ENCODE measurements at regions not wholly inside any gene's neighbourhood (a gene's known extent, or its start where the extent isn't known, plus 50 kb on each side); places are given as distances from the start of the nearest gene placed in this dataset.

- Histone ChIP-seq H3K4me3 (no peak overlapping the region), H3K4me1 (no peaks in the 10 kb centered on the region), H3K27ac (no peak overlapping the region), H3K27me3 (peaks cover 0 to 11% (median 0%) of the 10 kb centered on the region in 7 donors), H3K9me3 (peaks cover 0 to 32% (median 14%) of the 10 kb centered on the region in 11 donors), H3K36me3 (no peaks in the 10 kb centered on the region)
- 68 to 71% methylated on average over 2 of the region's 2 CpGs for WGBS, 2 donors
- no peak for TF ChIP-seq CTCF (IDR thresholded peaks at IDR 0.05)
- intact Hi-C loops (cut with DNase I), result no loop called here
- no peak for ATAC-seq
- DNase-seq, result no peak
Measured at GRCh38 chr15:72944565-72944964, 107.7 kb upstream of the NEO1 start.

GRCh38 chr15:72940229-72940622 is 112.0 kb upstream of the NEO1 start:
- H3K9me3 ChIP-seq, result no peaks in the 10 kb centered on the region
- DNase-seq, result no peak
- H3K36me3 ChIP-seq, result no peaks in the 10 kb centered on the region
- no peak overlapping the region for H3K27ac ChIP-seq
- intact Hi-C loops (cut with DNase I), result no loop called here
- no peak overlapping the region for H3K4me3 ChIP-seq
- no peak for ATAC-seq
- no peak for TF ChIP-seq CTCF (IDR thresholded peaks at IDR 0.05)
- peaks cover 0 to 18% (median 7%) of the 10 kb centered on the region in 7 donors for H3K27me3 ChIP-seq
- H3K4me1 ChIP-seq, result no peaks in the 10 kb centered on the region
- WGBS, 2 donors, result 77 to 82% methylated on average over 2 of the region's 2 CpGs

- ATAC-seq (no peak), DNase-seq (no peak)
- Histone ChIP-seq H3K4me1 (no peaks in the 10 kb centered on the region), H3K4me3 (no peak overlapping the region), H3K36me3 (no peaks in the 10 kb centered on the region), H3K27ac (no peak overlapping the region), H3K9me3 (no peaks in the 10 kb centered on the region), H3K27me3 (peaks cover 0 to 13% (median 7%) of the 10 kb centered on the region in 7 donors)
- no peak for TF ChIP-seq CTCF (IDR thresholded peaks at IDR 0.05)
- WGBS, 2 donors, result 73 to 86% methylated on average over 5 of the region's 5 CpGs
- intact Hi-C loops (cut with DNase I), result no loop called here
Measured at GRCh38 chr15:72939514-72940228, 112.6 kb upstream of the NEO1 start.

GRCh38 chr15:72936691-72937679 is 115.3 kb upstream of the NEO1 start:
- H3K27ac ChIP-seq, result no peak overlapping the region
- TF ChIP-seq CTCF (IDR thresholded peaks at IDR 0.05), result no peak
- ATAC-seq (no peak), DNase-seq (no peak)
- no peaks in the 10 kb centered on the region for H3K9me3 ChIP-seq
- H3K27me3 ChIP-seq, result peaks cover 0 to 18% (median 11%) of the 10 kb centered on the region in 7 donors
- H3K36me3 ChIP-seq, result no peaks in the 10 kb centered on the region
- 82 to 83% methylated on average over 11 of the region's 11 CpGs for WGBS, 2 donors
- intact Hi-C loops (cut with DNase I), result no loop called here
- no peaks in the 10 kb centered on the region for H3K4me1 ChIP-seq
- no peak overlapping the region for H3K4me3 ChIP-seq
